ENCODE measurements at regions not wholly inside any gene's neighbourhood (a gene's known extent, or its start where the extent isn't known, plus 50 kb on each side); places are given as distances from the start of the nearest gene placed in this dataset.
"Not testable (repeated sequence)": the region's sequence is repeated elsewhere in the genome, so short reads cannot be mapped to it uniquely, and the experiment has no call there.

- H3K27ac Mint-ChIP-seq; H3K4me3 Mint-ChIP-seq; H3K36me3 Mint-ChIP-seq (ENCODE audit: low read depth); POLR2A ChIA-PET; H3K4me1 Mint-ChIP-seq (ENCODE audit: low read depth); H3K27me3 Mint-ChIP-seq (ENCODE audit: low read depth); H3K9me3 Mint-ChIP-seq (ENCODE audit: insufficient read depth); CTCF ChIA-PET; ATAC-seq; DNase-seq: not testable (repeated sequence)
Measured at GRCh38 chr18:22534706-22535105, 117.0 kb upstream of the CTAGE1 start.

DNA sequence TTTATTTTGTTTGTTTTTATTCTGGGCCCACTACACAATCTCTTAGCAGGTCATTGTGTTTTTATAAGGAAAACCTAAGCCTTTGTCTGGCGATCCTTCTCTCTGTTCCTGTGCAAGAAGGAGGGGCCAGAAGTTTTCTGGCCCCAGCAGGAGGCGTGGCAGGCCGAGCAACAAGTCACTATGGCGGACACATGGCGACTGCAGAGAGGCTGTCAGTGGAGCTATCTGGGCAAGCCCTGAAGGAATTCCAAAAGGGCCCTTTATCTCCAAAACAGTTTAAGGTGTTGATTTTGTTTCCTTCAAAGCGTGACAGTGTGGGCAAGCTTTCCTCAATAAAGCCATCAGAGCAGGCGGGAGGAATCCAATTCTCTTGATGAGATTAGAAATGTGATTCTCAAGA, 118.8 kb upstream of the CTAGE1 start:
- H3K36me3 Mint-ChIP-seq (ENCODE audit: low read depth): no peaks in the 10 kb centered on the region
- H3K4me3 Mint-ChIP-seq: no peak overlapping the region
- no peaks in the 10 kb centered on the region for H3K4me1 Mint-ChIP-seq (ENCODE audit: low read depth)
- ChIA-PET POLR2A (no interaction called here), CTCF (no interaction called here)
- no peaks in the 10 kb centered on the region for H3K27me3 Mint-ChIP-seq (ENCODE audit: low read depth)
- ATAC-seq: no peak
- no peak overlapping the region for H3K27ac Mint-ChIP-seq
- H3K9me3 Mint-ChIP-seq (ENCODE audit: insufficient read depth): no peaks in the 10 kb centered on the region
- no peak for DNase-seq

GRCh38 chr18:22538426-22538825, 120.7 kb upstream of the CTAGE1 start:
- no peak for ATAC-seq

DNA sequence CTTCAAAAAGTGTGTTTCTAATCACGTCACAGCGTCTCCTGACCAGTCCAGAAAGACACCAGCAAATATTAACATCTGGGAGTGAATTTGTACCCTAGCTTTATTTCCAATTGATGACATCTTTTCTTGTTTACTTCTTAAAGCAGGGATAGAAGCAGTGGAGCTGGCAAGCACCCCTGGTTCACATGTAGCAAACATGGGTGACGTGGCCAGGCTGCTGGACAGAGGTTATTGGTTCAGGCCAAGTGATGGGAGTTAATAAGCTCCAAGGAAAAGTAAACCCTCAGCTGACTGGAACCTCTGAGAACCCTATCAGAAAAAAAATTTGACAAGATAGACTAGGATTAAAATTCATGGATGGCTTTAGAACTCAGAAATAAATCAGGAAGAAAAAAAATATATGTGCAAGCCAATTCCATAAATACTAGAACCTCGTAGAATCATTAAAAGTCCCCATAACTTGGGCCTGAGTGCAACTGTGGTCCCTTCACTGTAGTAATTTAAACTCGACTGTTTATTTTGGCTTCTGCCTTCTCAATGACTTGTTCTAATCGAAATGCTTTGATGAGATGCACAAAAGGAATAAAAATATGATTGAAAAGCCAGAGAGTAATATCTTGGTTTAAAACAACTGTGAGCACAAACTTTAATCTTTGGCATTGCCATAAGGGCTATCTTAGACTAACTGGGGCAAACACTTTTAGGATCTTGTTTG, 121.5 kb upstream of the CTAGE1 start:
- ChIA-PET POLR2A (no interaction called here), CTCF (no interaction called here)
- DNase-seq (no peak), ATAC-seq (no peak)
- Mint-ChIP-seq H3K4me1 (ENCODE audit: low read depth) (no peaks in the 10 kb centered on the region), H3K27me3 (ENCODE audit: low read depth) (no peaks in the 10 kb centered on the region), H3K9me3 (ENCODE audit: insufficient read depth) (peaks cover 4% of the 10 kb centered on the region), H3K4me3 (no peak overlapping the region), H3K36me3 (ENCODE audit: low read depth) (no peaks in the 10 kb centered on the region), H3K27ac (no peak overlapping the region)

More at GRCh38 chr18:22538426-22538825, 120.7 kb upstream of the CTAGE1 start:
- peaks cover 4% of the 10 kb centered on the region for H3K9me3 Mint-ChIP-seq (ENCODE audit: insufficient read depth)
- H3K4me1 Mint-ChIP-seq (ENCODE audit: low read depth): no peaks in the 10 kb centered on the region
- no peak for DNase-seq
- no peak overlapping the region for H3K4me3 Mint-ChIP-seq
- ChIA-PET POLR2A (no interaction called here), CTCF (no interaction called here)
- H3K36me3 Mint-ChIP-seq (ENCODE audit: low read depth): no peaks in the 10 kb centered on the region
- no peaks in the 10 kb centered on the region for H3K27me3 Mint-ChIP-seq (ENCODE audit: low read depth)
- no peak overlapping the region for H3K27ac Mint-ChIP-seq

DNA sequence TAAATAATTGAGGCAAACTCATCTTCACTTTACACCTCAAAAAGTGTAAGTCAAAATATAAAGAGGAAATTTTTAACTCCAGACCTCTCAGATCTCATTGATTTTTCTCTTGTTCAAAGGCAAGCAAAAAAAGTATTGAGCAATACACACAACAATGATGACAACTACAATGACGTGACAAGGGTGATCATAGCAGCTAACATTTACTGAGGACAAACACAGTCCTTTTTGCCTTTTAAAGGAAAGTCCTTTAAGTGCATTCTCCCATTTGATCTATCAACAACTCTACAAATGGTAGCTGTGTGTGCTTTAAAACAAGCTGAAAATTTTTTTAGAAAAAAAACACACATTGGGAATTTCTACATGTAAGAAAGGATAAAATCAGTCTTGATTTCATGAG, 123.5 kb upstream of the CTAGE1 start:
- Mint-ChIP-seq H3K4me1 (ENCODE audit: low read depth) (peaks cover 2% of the 10 kb centered on the region), H3K27ac (no peak overlapping the region), H3K4me3 (no peak overlapping the region), H3K27me3 (ENCODE audit: low read depth) (no peaks in the 10 kb centered on the region), H3K9me3 (ENCODE audit: insufficient read depth) (peaks cover 4% of the 10 kb centered on the region), H3K36me3 (ENCODE audit: low read depth) (no peaks in the 10 kb centered on the region)
- CTCF ChIA-PET: no interaction called here
- no peak for DNase-seq
- POLR2A ChIA-PET: no interaction called here
- ATAC-seq: no peak

GRCh38 chr18:22542406-22542835, 124.7 kb upstream of the CTAGE1 start:
- CTCF ChIA-PET: no interaction called here
- ATAC-seq (no peak), DNase-seq (no peak)
- Mint-ChIP-seq H3K4me1 (ENCODE audit: low read depth) (peaks cover 2% of the 10 kb centered on the region), H3K36me3 (ENCODE audit: low read depth) (no peaks in the 10 kb centered on the region), H3K9me3 (ENCODE audit: insufficient read depth) (peaks cover 4% of the 10 kb centered on the region), H3K27me3 (ENCODE audit: low read depth) (no peaks in the 10 kb centered on the region), H3K4me3 (no peak overlapping the region), H3K27ac (no peak overlapping the region)
- POLR2A ChIA-PET: no interaction called here

GRCh38 chr18:22543769-22544168, 126.1 kb upstream of the CTAGE1 start:
- no peak overlapping the region for H3K4me3 Mint-ChIP-seq
- DNase-seq (no peak), ATAC-seq (no peak)
- H3K27me3 Mint-ChIP-seq (ENCODE audit: low read depth): no peaks in the 10 kb centered on the region
- H3K4me1 Mint-ChIP-seq (ENCODE audit: low read depth): peaks cover 2% of the 10 kb centered on the region
- ChIA-PET POLR2A (no interaction called here), CTCF (no interaction called here)
- H3K36me3 Mint-ChIP-seq (ENCODE audit: low read depth): no peaks in the 10 kb centered on the region
- H3K9me3 Mint-ChIP-seq (ENCODE audit: insufficient read depth): peaks cover 4% of the 10 kb centered on the region
- no peak overlapping the region for H3K27ac Mint-ChIP-seq

DNA sequence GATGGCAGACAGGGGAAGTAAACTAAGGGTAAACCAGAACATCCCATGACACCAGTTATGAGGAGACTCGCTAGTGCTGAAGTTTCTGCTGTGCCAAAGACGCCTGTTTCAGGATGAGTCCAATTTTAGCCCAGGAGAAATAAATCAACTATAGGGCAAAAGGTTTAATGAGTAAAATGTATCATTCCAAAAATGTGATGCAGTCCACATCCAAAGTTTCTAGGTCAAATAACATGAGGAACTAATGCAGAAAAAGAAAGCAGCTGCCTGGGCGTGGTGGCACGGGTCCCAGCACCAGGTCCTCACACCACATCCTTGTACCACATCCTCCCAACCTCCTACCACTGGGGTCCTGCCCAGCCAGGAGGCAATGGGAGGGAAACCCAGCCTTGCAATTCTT, 126.9 kb upstream of the CTAGE1 start:
- Mint-ChIP-seq H3K4me1 (ENCODE audit: low read depth) (peaks cover 2% of the 10 kb centered on the region), H3K27me3 (ENCODE audit: low read depth) (no peaks in the 10 kb centered on the region), H3K27ac (no peak overlapping the region), H3K4me3 (no peak overlapping the region), H3K9me3 (ENCODE audit: insufficient read depth) (peaks cover 4% of the 10 kb centered on the region), H3K36me3 (ENCODE audit: low read depth) (no peaks in the 10 kb centered on the region)
- CTCF ChIA-PET: no interaction called here
- DNase-seq: no peak
- no peak for ATAC-seq
- POLR2A ChIA-PET: no interaction called here

DNA sequence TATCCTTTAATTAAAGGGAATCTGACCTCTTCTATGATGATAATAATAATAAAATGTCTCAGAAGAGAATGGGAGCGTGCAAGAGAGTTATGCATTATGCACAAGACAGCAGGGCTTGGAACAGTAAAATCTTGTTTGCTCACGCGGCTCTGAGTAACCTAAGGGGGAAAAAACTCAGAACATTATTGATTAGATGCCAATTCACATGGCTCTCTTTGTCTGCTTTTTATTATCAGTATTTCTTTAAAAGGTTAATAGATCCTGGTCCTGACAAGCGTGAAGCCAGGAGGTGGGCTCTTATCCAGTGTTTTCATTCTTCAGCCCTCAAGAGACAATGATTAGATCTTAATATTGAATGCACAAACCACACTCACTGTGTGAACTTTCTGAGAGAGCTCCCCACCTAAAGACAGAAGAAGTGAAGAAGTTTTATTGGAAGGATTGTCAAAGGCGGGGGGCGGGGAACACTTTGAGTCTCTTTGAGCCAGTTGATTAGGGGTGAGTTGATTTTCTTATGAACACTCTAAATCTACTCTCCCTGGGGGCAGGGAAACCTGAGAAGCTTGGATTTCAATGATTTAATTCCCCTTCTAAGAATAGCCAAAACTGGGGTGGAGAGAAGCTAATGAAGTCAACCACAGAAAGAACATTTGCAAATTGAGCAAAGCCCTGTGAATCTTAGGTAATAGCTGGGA, 127.5 kb upstream of the CTAGE1 start:
- no peak for ATAC-seq

GRCh38 chr18:22546905-22547570, 129.3 kb upstream of the CTAGE1 start:
- CTCF ChIA-PET: no interaction called here
- H3K27ac Mint-ChIP-seq: no peak overlapping the region
- no peak overlapping the region for H3K4me3 Mint-ChIP-seq
- H3K9me3 Mint-ChIP-seq (ENCODE audit: insufficient read depth): peaks cover under 1% of the 10 kb centered on the region
- H3K36me3 Mint-ChIP-seq (ENCODE audit: low read depth): no peaks in the 10 kb centered on the region
- H3K4me1 Mint-ChIP-seq (ENCODE audit: low read depth): peaks cover 2% of the 10 kb centered on the region
- POLR2A ChIA-PET: no interaction called here
- no peaks in the 10 kb centered on the region for H3K27me3 Mint-ChIP-seq (ENCODE audit: low read depth)
- ATAC-seq (no peak), DNase-seq (no peak)

More for the DNA sequence above, 127.5 kb upstream of the CTAGE1 start:
- Mint-ChIP-seq H3K27me3 (ENCODE audit: low read depth) (no peaks in the 10 kb centered on the region), H3K9me3 (ENCODE audit: insufficient read depth) (peaks cover 4% of the 10 kb centered on the region), H3K4me3 (no peak overlapping the region), H3K36me3 (ENCODE audit: low read depth) (no peaks in the 10 kb centered on the region), H3K27ac (no peak overlapping the region), H3K4me1 (ENCODE audit: low read depth) (peaks cover 2% of the 10 kb centered on the region)
- no peak for DNase-seq
- ChIA-PET POLR2A (no interaction called here), CTCF (no interaction called here)

- DNase-seq: no peak
- POLR2A ChIA-PET: no interaction called here
- Mint-ChIP-seq H3K4me3 (no peak overlapping the region), H3K27me3 (ENCODE audit: low read depth) (no peaks in the 10 kb centered on the region), H3K9me3 (ENCODE audit: insufficient read depth) (no peaks in the 10 kb centered on the region), H3K36me3 (ENCODE audit: low read depth) (no peaks in the 10 kb centered on the region), H3K27ac (no peak overlapping the region), H3K4me1 (ENCODE audit: low read depth) (peaks cover 2% of the 10 kb centered on the region)
- CTCF ChIA-PET: no interaction called here
- no peak for ATAC-seq
Measured at GRCh38 chr18:22547807-22548561, 130.3 kb upstream of the CTAGE1 start.

Measured in activated CD8-positive, alpha-beta T cell treated with anti-CD3 and anti-CD28 coated beads, Interleukin-2, amount 10 ng/mL, durations not matched to agents 7 days and 5 days (primary cell).